HG03066 (cell line): ENCODE measurements at regions not wholly inside any gene's neighbourhood (a gene's known extent, or its start where the extent isn't known, plus 50 kb on each side); places are given as distances from the start of the nearest gene placed in this dataset.

Source experiments
- ATAC-seq: cut with Tn5 transposase; IDR thresholded peaks from one replicate; pipeline ENCODE4 v1.9.1; 2021; ENCODE audit warnings: low read depth; ENCODE audit not compliant: unreplicated experiment

- no peak for ATAC-seq
Observed at GRCh38 chr4:138310498-138310897, 68.3 kb upstream of the SLC7A11 start.

DNA sequence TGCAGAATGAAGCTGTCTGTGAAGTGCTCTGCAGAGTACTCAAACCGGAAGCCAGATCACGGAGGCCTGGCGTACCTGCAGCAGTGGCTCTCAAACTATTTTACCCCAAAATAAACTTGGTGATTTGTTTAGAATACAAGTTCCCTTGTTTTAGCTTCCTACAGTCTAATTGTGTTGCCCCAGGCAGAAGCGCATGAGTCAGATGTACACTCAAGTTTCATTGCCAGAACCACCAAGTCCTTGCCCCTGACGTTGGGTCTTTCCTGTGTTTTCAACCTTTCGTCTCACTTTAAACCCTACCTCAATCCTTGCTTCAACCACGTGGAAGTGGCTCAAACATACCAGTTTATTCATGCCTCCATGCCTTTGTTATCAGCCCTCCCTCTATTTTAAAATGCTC lies 66.2 kb upstream of the SLC7A11 start:
- ATAC-seq = no peak

- no peak for ATAC-seq
Observed at GRCh38 chr4:138307319-138307718, 65.2 kb upstream of the SLC7A11 start.

DNA sequence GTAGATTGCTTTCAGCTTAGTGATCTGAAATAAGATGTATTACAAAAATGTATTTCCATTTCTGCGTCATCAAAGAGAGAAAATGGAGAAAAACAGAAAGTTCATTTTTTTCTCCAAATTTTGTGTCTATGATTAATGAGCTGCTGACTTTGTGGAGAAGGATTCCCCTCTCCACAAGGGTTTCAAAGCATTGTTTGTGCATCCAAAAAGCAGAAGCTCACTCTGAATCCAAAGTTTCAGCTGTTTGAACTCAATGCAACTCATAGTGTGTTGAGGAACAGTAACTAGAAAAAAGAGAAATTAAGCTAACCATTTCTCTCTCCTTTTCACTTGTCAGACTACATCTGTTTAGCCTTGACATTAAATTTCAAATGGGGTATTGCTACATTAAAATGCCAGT lies 62.9 kb upstream of the SLC7A11 start:
- ATAC-seq = no peak

GRCh38 chr4:138301536-138301935 lies 59.4 kb upstream of the SLC7A11 start:
- ATAC-seq = no peak

- no peak for ATAC-seq
Observed at GRCh38 chr4:138300616-138301015, 58.5 kb upstream of the SLC7A11 start.

- no peak for ATAC-seq
Observed at GRCh38 chr4:138299881-138300280, 57.7 kb upstream of the SLC7A11 start.

- no peak for ATAC-seq
Observed at GRCh38 chr4:138298866-138299265, 56.7 kb upstream of the SLC7A11 start.

DNA sequence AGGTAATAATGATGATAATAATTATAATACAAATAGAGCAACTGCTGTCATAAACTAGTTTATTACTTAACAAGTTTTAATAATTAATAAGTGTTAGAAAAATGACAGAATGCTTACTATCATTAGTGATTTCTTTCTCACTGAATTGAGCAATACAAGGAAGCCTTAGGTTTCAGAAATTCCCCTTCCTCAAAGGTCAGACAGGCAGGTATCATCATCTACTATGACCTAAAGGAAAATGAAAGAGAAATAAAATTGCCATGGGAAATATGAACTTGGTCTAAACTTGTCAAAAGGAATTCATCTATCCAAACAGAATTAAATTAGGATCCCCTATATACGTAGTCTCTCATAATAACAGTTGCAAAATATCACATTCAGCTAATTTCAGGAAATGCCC lies 56.3 kb upstream of the SLC7A11 start:
- ATAC-seq = no peak

GRCh38 chr4:138297743-138298405 lies 55.7 kb upstream of the SLC7A11 start:
- ATAC-seq = no peak

- no peak for ATAC-seq
Observed at GRCh38 chr4:138292321-138292720, 50.2 kb upstream of the SLC7A11 start.
